H1 (cell line): ENCODE measurements at regions not wholly inside any gene's neighbourhood (a gene's known extent, or its start where the extent isn't known, plus 50 kb on each side); places are given as distances from the start of the nearest gene placed in this dataset.

ENCODE experiments used
- CTCF ChIA-PET: fragments of 300-600 bp; sonication (Branson Sonifier 250); formaldehyde crosslinking; loops from one replicate; lab custom pipeline; 2021; ENCODE audit not compliant: partially characterized antibody; lab: Charles Lee
- POLR2A ChIA-PET: fragments of 300-600 bp; sonication (Branson Sonifier 250); formaldehyde crosslinking; loops from one replicate; lab custom pipeline; 2021; ENCODE audit warnings: inconsistent platforms; ENCODE audit not compliant: partially characterized antibody; lab: Charles Lee
- DNase-seq, 2 experiments: peaks; one replicate each; pipeline versions ENCODE4 v3.0.0 to v3.0.0-alpha.2; 2010 to 2022; ENCODE audit warnings: low spot score in 2 of 2, low read depth in 1 of 2, mixed read lengths in 1 of 2
- FAIRE-seq: peaks from 2 replicates; lab custom pipeline; 2011; peaks lifted over from hg19 to GRCh38; lab: Jason Lieb, UNC
- H2AFZ ChIP-seq: 2 replicates; pipeline ENCODE4 v1.8.1; 2012; ENCODE audit warnings: low read length, inconsistent platforms
- H2AK5ac ChIP-seq: 2 replicates; pipeline ENCODE4 v1.6.1; 2013; ENCODE audit warnings: low read depth, low read length
- H2BK120ac ChIP-seq: replicated peaks from 2 replicates; pipeline ENCODE3; 2013; ENCODE audit warnings: low read depth, low read length, inconsistent platforms
- H2BK12ac ChIP-seq: 2 replicates; pipeline ENCODE4 v1.6.1; 2013; ENCODE audit warnings: low read depth, low read length
- H2BK15ac ChIP-seq: 2 replicates; pipeline ENCODE4 v1.6.1; 2013; ENCODE audit warnings: low read length
- H2BK20ac ChIP-seq: 2 replicates; pipeline ENCODE4 v1.6.1; 2013; ENCODE audit warnings: low read length
- H2BK5ac ChIP-seq: 2 replicates; pipeline ENCODE4 v1.6.1; 2013; ENCODE audit warnings: low read depth, low read length
- H3K14ac ChIP-seq: 2 replicates; pipeline ENCODE4 v1.6.1; 2013; ENCODE audit warnings: inconsistent platforms; ENCODE audit not compliant: insufficient read length
- H3K18ac ChIP-seq: 2 replicates; pipeline ENCODE4 v1.6.1; 2013; ENCODE audit warnings: low read length; ENCODE audit errors: extremely low read depth
- H3K23ac ChIP-seq: 2 replicates; pipeline ENCODE4 v1.6.1; 2013; ENCODE audit warnings: inconsistent platforms; ENCODE audit not compliant: insufficient read length
- H3K23me2 ChIP-seq: 2 replicates; pipeline ENCODE4 v1.6.1; 2013; ENCODE audit warnings: low read depth, low read length
- H3K27ac ChIP-seq: 2 replicates; pipeline ENCODE4 v1.6.1; 2011; ENCODE audit warnings: low read depth, low read length, inconsistent platforms
- H3K27me3 ChIP-seq, 4 experiments: replicated peaks in 1 of 4; 1 replicate in 1 of 4; 2 replicates in 3 of 4; pipeline versions ENCODE4 v1.6.1 to v1.8.1; 2011 to 2013; ENCODE audit warnings: low read length in 3 of 4, mild to moderate bottlenecking in 3 of 4, inconsistent platforms in 2 of 4, mixed read lengths in 2 of 4, moderate library complexity in 1 of 4; ENCODE audit not compliant: control insufficient read depth in 3 of 4, insufficient read depth in 3 of 4; ENCODE audit errors: extremely low read depth in 1 of 4
- H3K36me3 ChIP-seq, 4 experiments: 2 replicates each; pipeline versions ENCODE4 v1.6.1 to v1.8.1; 2011 to 2013; ENCODE audit warnings: mild to moderate bottlenecking in 4 of 4, low read length in 3 of 4, moderate library complexity in 2 of 4, control low read depth in 1 of 4, inconsistent platforms in 1 of 4; ENCODE audit not compliant: insufficient read depth in 4 of 4, control insufficient read depth in 2 of 4
- H3K4ac ChIP-seq: replicated peaks from 2 replicates; pipeline ENCODE3; 2013; ENCODE audit warnings: low read length, low read depth, mixed read lengths, inconsistent platforms; ENCODE audit not compliant: insufficient read length
- H3K4me1 ChIP-seq, 4 experiments: replicated peaks in 1 of 4; 1 replicate in 1 of 4; 2 replicates in 3 of 4; pipeline versions ENCODE4 v1.6.1 to v1.8.1; 2011 to 2013; ENCODE audit warnings: low read length in 3 of 4, inconsistent platforms in 2 of 4, mixed read lengths in 1 of 4; ENCODE audit not compliant: insufficient read depth in 4 of 4, control insufficient read depth in 3 of 4
- H3K4me2 ChIP-seq, 2 experiments: 2 replicates each; pipeline versions ENCODE4 v1.6.1 to v1.8.1; 2011 to 2013; ENCODE audit warnings: low read depth in 2 of 2, low read length in 2 of 2, control low read depth in 1 of 2, inconsistent platforms in 1 of 2, mild to moderate bottlenecking in 1 of 2; ENCODE audit not compliant: insufficient read depth in 1 of 2
- H3K4me3 ChIP-seq, 4 experiments: fragments of 200-600, 300-600 bp in 1 of 4; sonication (generic), shearing (Covaris generic), sonication (Bioruptor Twin) in 1 of 4; 2 replicates each; pipeline versions ENCODE4 v1.5.1 to v1.8.1; 2011 to 2016; ENCODE audit warnings: low read length in 4 of 4, low read depth in 3 of 4, control low read depth in 2 of 4, inconsistent platforms in 2 of 4, mild to moderate bottlenecking in 2 of 4, mixed read lengths in 1 of 4, moderate library complexity in 1 of 4; ENCODE audit not compliant: insufficient read depth in 2 of 4; ENCODE audit errors: extremely low read depth in 1 of 4
- H3K56ac ChIP-seq: replicated peaks from 2 replicates; pipeline ENCODE3; 2013; ENCODE audit warnings: low read depth, mild to moderate bottlenecking, mixed read lengths, low read length, inconsistent platforms; ENCODE audit not compliant: insufficient read length
- H3K79me1 ChIP-seq: 2 replicates; pipeline ENCODE4 v1.6.1; 2013; ENCODE audit warnings: low read depth, low read length, control low read depth
- H3K79me2 ChIP-seq, 2 experiments: 2 replicates each; pipeline versions ENCODE4 v1.6.1 to v1.8.1; 2012 to 2013; ENCODE audit warnings: low read length in 2 of 2, mild to moderate bottlenecking in 2 of 2, inconsistent platforms in 1 of 2; ENCODE audit not compliant: insufficient read depth in 2 of 2, control insufficient read depth in 1 of 2
- H3K9ac ChIP-seq, 4 experiments: replicated peaks in 1 of 4; 1 replicate in 1 of 4; 2 replicates in 3 of 4; pipeline versions ENCODE4 v1.6.1 to v1.8.1; 2011 to 2013; ENCODE audit warnings: low read depth in 3 of 4, low read length in 3 of 4, control low read depth in 2 of 4, mild to moderate bottlenecking in 2 of 4, moderate library complexity in 2 of 4, inconsistent platforms in 1 of 4; ENCODE audit errors: extremely low read depth in 1 of 4
- H3K9me3 ChIP-seq, 2 experiments: 2 replicates each; pipeline versions ENCODE4 v1.6.1 to v1.8.1; 2012 to 2013; ENCODE audit warnings: mild to moderate bottlenecking in 2 of 2, moderate library complexity in 2 of 2, control low read depth in 1 of 2, inconsistent platforms in 1 of 2, low read depth in 1 of 2, low read length in 1 of 2, mixed read lengths in 1 of 2; ENCODE audit not compliant: insufficient read depth in 2 of 2
- H4K20me1 ChIP-seq, 2 experiments: replicated peaks in 1 of 2; 2 replicates each; pipeline versions ENCODE3 to v1.8.1; 2011 to 2013; ENCODE audit warnings: inconsistent platforms in 2 of 2, low read length in 2 of 2, mild to moderate bottlenecking in 1 of 2; ENCODE audit not compliant: insufficient read depth in 2 of 2, control insufficient read depth in 1 of 2
- H4K5ac ChIP-seq: 2 replicates; pipeline ENCODE4 v1.6.1; 2013; ENCODE audit warnings: low read length, low read depth, mixed read lengths, inconsistent platforms; ENCODE audit not compliant: insufficient read length
- H4K8ac ChIP-seq: 2 replicates; pipeline ENCODE4 v1.8.0; 2013; ENCODE audit warnings: mild to moderate bottlenecking, moderate library complexity, low read length, inconsistent platforms; ENCODE audit not compliant: insufficient read depth; ENCODE audit errors: extremely low read depth
- H4K91ac ChIP-seq: replicated peaks from 2 replicates; pipeline ENCODE3; 2013; ENCODE audit warnings: low read length, mixed read lengths, inconsistent platforms; ENCODE audit not compliant: insufficient read length
- BACH1 ChIP-seq: IDR thresholded peaks from 2 replicates; pipeline ENCODE4 v1.6.1; 2012; ENCODE audit warnings: low read length, improper control_type of control experiment
- BCL11A ChIP-seq, 2 experiments: IDR thresholded peaks; one replicate each; pipeline ENCODE4 v1.6.1; 2011; ENCODE audit warnings: low read depth in 2 of 2, low read length in 2 of 2, mild to moderate bottlenecking in 2 of 2
- BRCA1 ChIP-seq: IDR thresholded peaks from 2 replicates; pipeline ENCODE4 v1.6.1; 2012; ENCODE audit warnings: low read depth, low read length, improper control_type of control experiment
- CHD2 ChIP-seq: IDR thresholded peaks from 2 replicates; pipeline ENCODE4 v1.6.1; 2012; ENCODE audit warnings: low read length, improper control_type of control experiment
- EGR1 ChIP-seq: IDR thresholded peaks from 2 replicates; pipeline ENCODE4 v1.6.1; 2011; ENCODE audit warnings: low read depth, low read length, borderline replicate concordance
- GTF2F1 ChIP-seq: IDR thresholded peaks from 2 replicates; pipeline ENCODE4 v1.6.1; 2012; ENCODE audit warnings: low read depth, low read length, improper control_type of control experiment, borderline replicate concordance
- JUND ChIP-seq: IDR thresholded peaks from 2 replicates; pipeline ENCODE4 v1.6.1; 2011; ENCODE audit warnings: mild to moderate bottlenecking, improper control_type of control experiment, low read length
- POLR2AphosphoS5 ChIP-seq: IDR thresholded peaks from 2 replicates; pipeline ENCODE4 v1.6.1; 2011; ENCODE audit warnings: low read depth, low read length
- RAD21 ChIP-seq, 2 experiments: IDR thresholded peaks in 1 of 2; conservative IDR thresholded peaks in 1 of 2; 2 replicates each; pipeline ENCODE4 v1.6.1; 2011; ENCODE audit warnings: low read depth in 2 of 2, low read length in 2 of 2, improper control_type of control experiment in 1 of 2, inconsistent platforms in 1 of 2, mild to moderate bottlenecking in 1 of 2, moderate library complexity in 1 of 2
- SP2 ChIP-seq: IDR thresholded peaks from 2 replicates; pipeline ENCODE4 v1.6.1; 2012; ENCODE audit warnings: mild to moderate bottlenecking, low read length, inconsistent platforms
- TAF7 ChIP-seq: optimal IDR thresholded peaks from 2 replicates; pipeline ENCODE3; 2011; ENCODE audit warnings: low read depth, mild to moderate bottlenecking, inconsistent platforms, low read length, moderate library complexity, borderline replicate concordance
- ZNF274 ChIP-seq: IDR thresholded peaks from 2 replicates; pipeline ENCODE4 v1.7.0; 2012; ENCODE audit warnings: low read length, borderline replicate concordance; ENCODE audit errors: extremely low read depth
- WGBS, 2 experiments: shearing (Covaris generic) in 1 of 2; methylation state at CpG; one replicate each; pipeline versions ENCODE4 v1.1.6 to v1.1.7; 2013 to 2015; ENCODE audit warnings: low lambda C conversion rate in 2 of 2, mixed read lengths in 2 of 2, inconsistent platforms in 1 of 2, low coverage in 1 of 2, missing lambda C conversion rate in 1 of 2; ENCODE audit not compliant: insufficient replicate concordance in 2 of 2, insufficient coverage in 1 of 2, insufficient read length in 1 of 2; ENCODE audit errors: extremely low coverage in 1 of 2, missing lambda C conversion rate in 1 of 2; 5-methylcytosine and 5-hydroxymethylcytosine counted together
- TF ChIP-seq, protein P1 (sequence below): IDR thresholded peaks from 2 replicates; pipeline ENCODE4 v1.6.1; 2012; ENCODE audit warnings: inconsistent platforms

DNA sequence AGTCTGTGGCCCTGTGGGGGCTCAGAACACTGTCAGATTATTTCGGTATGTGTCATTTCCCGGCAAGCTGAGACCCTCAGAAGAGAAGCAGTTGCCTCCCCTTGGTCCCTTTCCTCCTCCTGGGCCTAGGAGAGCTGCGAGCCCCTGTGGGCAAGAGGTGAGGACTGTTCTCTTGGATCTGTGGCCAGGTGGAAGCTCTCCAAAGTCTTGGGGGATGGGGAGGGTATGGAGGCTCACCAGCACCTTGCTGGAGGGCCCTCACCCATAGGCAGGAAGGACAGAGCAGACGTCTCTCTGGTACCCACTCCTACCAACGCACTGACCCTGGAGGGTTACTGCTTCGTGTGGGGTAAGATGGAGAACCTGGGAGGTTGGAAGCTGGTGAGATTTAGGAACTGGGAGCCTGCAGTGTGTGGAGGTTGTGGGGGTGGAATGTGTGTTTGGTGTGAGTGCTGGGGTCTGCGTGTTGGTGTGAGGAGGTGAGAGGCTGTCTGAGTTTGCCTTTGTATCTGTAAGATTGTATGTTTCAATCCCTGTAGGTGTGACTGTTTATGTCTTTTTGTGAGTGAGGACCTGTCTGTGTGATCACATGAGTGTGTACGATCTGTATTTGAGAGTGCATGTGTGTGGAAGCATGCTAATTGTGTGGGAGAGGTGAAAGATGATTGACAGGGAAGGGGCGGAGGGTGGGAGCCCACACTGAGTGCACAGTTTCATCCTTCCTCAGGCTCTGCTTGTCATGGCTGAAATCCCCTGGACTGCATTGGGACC is 52.4 kb upstream of the PSD2 start:
- ChIA-PET POLR2A (interaction anchor here (0.6 to 7.7 kb wide), 7 partner anchors 9 to 230 kb away, joined by 3 to 76 read pairs (median 4); no protein-coding TSS in a partner anchor), CTCF (interaction anchor here (0.6 to 8.4 kb wide), 17 partner anchors 13 to 226 kb away, joined by 3 to 81 read pairs (median 3); no protein-coding TSS in a partner anchor)
- H3K36me3 ChIP-seq = no peaks in the 10 kb centered on the region
- no peak overlapping the region for H3K14ac ChIP-seq
- peaks cover 1 to 47% (median 37%) of the 10 kb centered on the region in 4 experiments for H3K4me1 ChIP-seq
- no peak overlapping the region for H3K18ac ChIP-seq
- H3K9ac ChIP-seq = no peak overlapping the region
- peak overlapping the region; percentile 86 for H2BK20ac ChIP-seq
- peak overlapping the region; percentile 97 for H2BK15ac ChIP-seq
- peaks cover 10 to 24% (median 19%) of the 10 kb centered on the region in 4 experiments for H3K27me3 ChIP-seq
- H4K20me1 ChIP-seq = peaks cover 0 to under 1% of the 10 kb centered on the region in 2 experiments
- H3K56ac ChIP-seq = no peak overlapping the region
- H3K27ac ChIP-seq = no peak overlapping the region
- no peak overlapping the region for H2AFZ ChIP-seq
- DNase-seq (no peak), FAIRE-seq (no peak)
- 0 out of 2 replicates have a peak overlapping the region, but pooled peaks have one; percentile 5 for H4K8ac ChIP-seq
- no peak overlapping the region for H3K23ac ChIP-seq
- H3K4ac ChIP-seq = no peak overlapping the region
- 92% methylated on average over 9 of the region's 9 CpGs; no CpG with 5 or more reads in 1 of the 2 experiments for WGBS, 2 experiments
- H4K91ac ChIP-seq = peak overlapping the region; percentile 18
- no peaks in the 10 kb centered on the region for H3K9me3 ChIP-seq
- no peak overlapping the region for H3K4me2 ChIP-seq
- no peak overlapping the region for H3K4me3 ChIP-seq
- peaks cover 24% of the 10 kb centered on the region; the same call in 1 of the 2 replicates for H3K23me2 ChIP-seq
- no peaks in the 10 kb centered on the region for H3K79me2 ChIP-seq
- H2BK5ac ChIP-seq = 0 out of 2 replicates have a peak overlapping the region, but pooled peaks have one; percentile 73
- no peak overlapping the region for H2BK120ac ChIP-seq
- H4K5ac ChIP-seq = no peak overlapping the region
- H2AK5ac ChIP-seq = peak overlapping the region; percentile 96; the same call in 1 of the 2 replicates
- peak overlapping the region; percentile 60; the same call in 1 of the 2 replicates for H2BK12ac ChIP-seq
- H3K79me1 ChIP-seq = no peaks in the 10 kb centered on the region
- TF ChIP-seq EGR1 (no peak), ZNF274 (no peak), BRCA1 (no peak), TAF7 (no peak), POLR2AphosphoS5 (no peak), CHD2 (no peak), RAD21 (IDR thresholded peaks at IDR 0.05 in 1 of 2, conservative IDR thresholded peaks at IDR 0.05 in 1 of 2; ENCODE audit: low read depth in 2 of 2, low read length in 2 of 2) (no peak), SP2 (no peak), JUND (no peak), BACH1 (no peak), GTF2F1 (no peak), BCL11A (IDR thresholded peaks at IDR 0.05; ENCODE audit: low read depth in 2 of 2, low read length in 2 of 2) (no peak)
- TF ChIP-seq, protein P1, sequence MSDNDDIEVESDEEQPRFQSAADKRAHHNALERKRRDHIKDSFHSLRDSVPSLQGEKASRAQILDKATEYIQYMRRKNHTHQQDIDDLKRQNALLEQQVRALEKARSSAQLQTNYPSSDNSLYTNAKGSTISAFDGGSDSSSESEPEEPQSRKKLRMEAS = no peak
